Smooth muscle cell (in vitro differentiated cells): ENCODE measurements at regions not wholly inside any gene's neighbourhood (a gene's known extent, or its start where the extent isn't known, plus 50 kb on each side); places are given as distances from the start of the nearest gene placed in this dataset.

Experiments used
- DNase-seq: peaks from one replicate; lab custom pipeline; 2025; ENCODE audit not compliant: unreplicated experiment; lab: John Stamatoyannopoulos, UW
- H2AFZ ChIP-seq: fragments of 200-600 bp; sonication (generic); 2 replicates; pipeline ENCODE4 v1.6.0; 2016; ENCODE audit warnings: antibody characterized with exemption, low read depth, mild to moderate bottlenecking
- H3F3A ChIP-seq: fragments of 200-600 bp; sonication (generic); 2 replicates; pipeline ENCODE4 v1.6.0; 2017; ENCODE audit warnings: antibody characterized with exemption, low read depth
- H3K27ac ChIP-seq: fragments of 200-600 bp; sonication (generic); 2 replicates; pipeline ENCODE4 v1.5.1; 2016; ENCODE audit warnings: low read depth, mild to moderate bottlenecking
- H3K27me3 ChIP-seq: fragments of 200-600 bp; sonication (generic); 2 replicates; pipeline ENCODE4 v1.6.1; 2016; ENCODE audit warnings: low read depth, mild to moderate bottlenecking
- H3K36me3 ChIP-seq: fragments of 200-600 bp; sonication (generic); 2 replicates; pipeline ENCODE4 v1.5.1; 2016; ENCODE audit warnings: low read depth
- H3K4me1 ChIP-seq: fragments of 200-600 bp; sonication (generic); 2 replicates; pipeline ENCODE4 v1.5.1; 2016; ENCODE audit warnings: low read depth
- H3K4me2 ChIP-seq: fragments of 200-600 bp; sonication (generic); 2 replicates; pipeline ENCODE4 v1.6.0; 2016; ENCODE audit warnings: mild to moderate bottlenecking
- H3K4me3 ChIP-seq: fragments of 200-600 bp; sonication (generic); 2 replicates; pipeline ENCODE4 v1.5.1; 2016; ENCODE audit warnings: mild to moderate bottlenecking
- H3K79me2 ChIP-seq: fragments of 200-600 bp; sonication (generic); 2 replicates; pipeline ENCODE4 v1.6.0; 2016; ENCODE audit warnings: low read depth, mild to moderate bottlenecking
- H3K9ac ChIP-seq: fragments of 200-600 bp; sonication (generic); 2 replicates; pipeline ENCODE4 v1.6.0; 2016; ENCODE audit warnings: low read depth
- H3K9me3 ChIP-seq: fragments of 200-600 bp; sonication (generic); replicated peaks from 2 replicates; pipeline ENCODE4 v1.5.1; 2016; ENCODE audit warnings: low read depth
- H4K20me1 ChIP-seq: fragments of 200-600 bp; sonication (generic); 2 replicates; pipeline ENCODE4 v1.6.0; 2016; ENCODE audit warnings: low read depth
- WGBS: methylation state at CpG from one replicate; pipeline ENCODE4 v1.1.7; 2016; ENCODE audit warnings: low lambda C conversion rate; 5-methylcytosine and 5-hydroxymethylcytosine counted together
- TF ChIP-seq, protein P1 (sequence below): fragments of 200-600 bp; sonication (generic); IDR thresholded peaks from 2 replicates; pipeline ENCODE4 v1.5.1; 2017; ENCODE audit warnings: borderline replicate concordance, mild to moderate bottlenecking, antibody characterized with exemption; ENCODE audit not compliant: insufficient read depth, poor library complexity, severe bottlenecking

- no peak overlapping the region for H3K9ac ChIP-seq
- no peak overlapping the region for H3K4me3 ChIP-seq
- 69% methylated on average over 5 of the region's 5 CpGs for WGBS
- no peaks in the 10 kb centered on the region for H3K4me1 ChIP-seq
- H3F3A ChIP-seq, result no peaks in the 10 kb centered on the region
- no peak overlapping the region for H2AFZ ChIP-seq
- H3K36me3 ChIP-seq, result no peaks in the 10 kb centered on the region
- H3K79me2 ChIP-seq, result no peaks in the 10 kb centered on the region
- no peaks in the 10 kb centered on the region for H3K27me3 ChIP-seq
- H4K20me1 ChIP-seq, result no peaks in the 10 kb centered on the region
- H3K4me2 ChIP-seq, result no peak overlapping the region
- peak overlapping the region; percentile 18 for H3K27ac ChIP-seq
- TF ChIP-seq, protein P1, sequence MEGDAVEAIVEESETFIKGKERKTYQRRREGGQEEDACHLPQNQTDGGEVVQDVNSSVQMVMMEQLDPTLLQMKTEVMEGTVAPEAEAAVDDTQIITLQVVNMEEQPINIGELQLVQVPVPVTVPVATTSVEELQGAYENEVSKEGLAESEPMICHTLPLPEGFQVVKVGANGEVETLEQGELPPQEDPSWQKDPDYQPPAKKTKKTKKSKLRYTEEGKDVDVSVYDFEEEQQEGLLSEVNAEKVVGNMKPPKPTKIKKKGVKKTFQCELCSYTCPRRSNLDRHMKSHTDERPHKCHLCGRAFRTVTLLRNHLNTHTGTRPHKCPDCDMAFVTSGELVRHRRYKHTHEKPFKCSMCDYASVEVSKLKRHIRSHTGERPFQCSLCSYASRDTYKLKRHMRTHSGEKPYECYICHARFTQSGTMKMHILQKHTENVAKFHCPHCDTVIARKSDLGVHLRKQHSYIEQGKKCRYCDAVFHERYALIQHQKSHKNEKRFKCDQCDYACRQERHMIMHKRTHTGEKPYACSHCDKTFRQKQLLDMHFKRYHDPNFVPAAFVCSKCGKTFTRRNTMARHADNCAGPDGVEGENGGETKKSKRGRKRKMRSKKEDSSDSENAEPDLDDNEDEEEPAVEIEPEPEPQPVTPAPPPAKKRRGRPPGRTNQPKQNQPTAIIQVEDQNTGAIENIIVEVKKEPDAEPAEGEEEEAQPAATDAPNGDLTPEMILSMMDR, result no peak
- no peaks in the 10 kb centered on the region for H3K9me3 ChIP-seq
- no peak for DNase-seq
Measured at GRCh38 chr6:146865756-146866379, 267.1 kb downstream of the ADGB start.

GRCh38 chr6:146866731-146867414 lies 268.1 kb downstream of the ADGB start:
- no peak for DNase-seq
- H3K27ac ChIP-seq, result no peak overlapping the region
- no peak overlapping the region for H3K9ac ChIP-seq
- H3F3A ChIP-seq, result no peaks in the 10 kb centered on the region
- TF ChIP-seq, protein P1, result no peak
- H3K9me3 ChIP-seq, result no peaks in the 10 kb centered on the region
- no peaks in the 10 kb centered on the region for H3K79me2 ChIP-seq
- H3K27me3 ChIP-seq, result no peaks in the 10 kb centered on the region
- H2AFZ ChIP-seq, result no peak overlapping the region
- no peak overlapping the region for H3K4me3 ChIP-seq
- no peaks in the 10 kb centered on the region for H4K20me1 ChIP-seq
- no peak overlapping the region for H3K4me2 ChIP-seq
- WGBS, result 87% methylated on average over 4 of the region's 4 CpGs
- H3K4me1 ChIP-seq, result no peaks in the 10 kb centered on the region
- H3K36me3 ChIP-seq, result no peaks in the 10 kb centered on the region

DNA sequence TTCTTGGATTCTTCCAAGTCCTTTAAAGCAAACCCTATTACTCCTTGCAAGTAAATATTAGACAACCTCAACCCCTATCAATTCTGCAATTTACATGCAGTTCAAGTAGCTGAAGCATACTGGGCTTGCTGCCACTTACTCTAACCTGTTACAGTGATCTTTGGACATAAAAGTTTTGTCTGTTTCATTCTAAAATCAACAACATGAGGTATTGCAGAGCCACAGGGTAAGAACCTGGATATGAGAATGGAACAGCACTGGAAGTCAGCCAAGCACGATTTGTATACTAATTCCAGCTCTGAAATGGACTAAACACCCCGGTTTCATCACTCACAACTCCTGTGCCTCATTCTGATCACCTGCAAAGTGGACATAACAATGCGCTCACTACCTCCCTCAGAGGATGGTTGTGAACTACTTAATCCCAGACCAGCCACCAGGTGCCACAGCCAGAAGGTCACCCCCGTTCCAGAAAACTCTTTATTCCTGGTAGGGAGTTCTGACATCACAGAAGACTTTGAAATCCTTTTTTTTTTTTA lies 270.0 kb downstream of the ADGB start:
- no peak for DNase-seq
- TF ChIP-seq, protein P1, result no peak

GRCh38 chr6:146870760-146871159 lies 272.0 kb downstream of the ADGB start:
- Histone ChIP-seq H3K9ac (no peak overlapping the region), H3K79me2 (no peaks in the 10 kb centered on the region), H3K4me2 (no peak overlapping the region), H3K4me3 (no peak overlapping the region), H3K9me3 (no peaks in the 10 kb centered on the region), H2AFZ (no peak overlapping the region), H4K20me1 (no peaks in the 10 kb centered on the region), H3F3A (no peaks in the 10 kb centered on the region), H3K27ac (no peak overlapping the region), H3K4me1 (no peaks in the 10 kb centered on the region), H3K36me3 (no peaks in the 10 kb centered on the region), H3K27me3 (no peaks in the 10 kb centered on the region)
- TF ChIP-seq, protein P1, result no peak
- 92% methylated on average over 3 of the region's 3 CpGs for WGBS
- DNase-seq, result no peak

More for the DNA sequence above, 270.0 kb downstream of the ADGB start:
- Histone ChIP-seq H3K79me2 (no peaks in the 10 kb centered on the region), H3K4me1 (no peaks in the 10 kb centered on the region), H3F3A (no peaks in the 10 kb centered on the region), H3K9ac (no peak overlapping the region), H3K36me3 (no peaks in the 10 kb centered on the region), H3K27ac (no peak overlapping the region), H4K20me1 (no peaks in the 10 kb centered on the region), H3K27me3 (no peaks in the 10 kb centered on the region), H3K4me2 (no peak overlapping the region), H3K9me3 (no peaks in the 10 kb centered on the region), H3K4me3 (no peak overlapping the region), H2AFZ (no peak overlapping the region)
- WGBS, result 97% methylated on average over 4 of the region's 4 CpGs
